ENCODE measurements at regions not wholly inside any gene's neighbourhood (a gene's known extent, or its start where the extent isn't known, plus 50 kb on each side); places are given as distances from the start of the nearest gene placed in this dataset.

- Histone ChIP-seq H3K4me1 (ENCODE audit: insufficient read depth, low read length) (no peaks in the 10 kb centered on the region), H3K9me3 (ENCODE audit: low read length) (no peaks in the 10 kb centered on the region), H3K9ac (ENCODE audit: insufficient read depth, low read depth, low read length) (no peak overlapping the region), H3K4me3 (replicated peaks in 1 of 3; ENCODE audit: insufficient read depth in 1 of 3, low read depth in 2 of 3, low read length in 3 of 3) (no peak overlapping the region), H2AFZ (ENCODE audit: low read length) (no peak overlapping the region), H3K4me2 (ENCODE audit: low read depth, low read length) (no peak overlapping the region), H3K79me2 (ENCODE audit: insufficient read depth, low read length) (no peaks in the 10 kb centered on the region), H3K27ac (ENCODE audit: extremely low read length, insufficient read depth, low read length) (no peak overlapping the region), H3K27me3 (ENCODE audit: control insufficient read depth in 1 of 2, insufficient read depth in 2 of 2, low read length in 2 of 2) (no peaks in the 10 kb centered on the region), H4K20me1 (ENCODE audit: insufficient read depth, low read length) (no peaks in the 10 kb centered on the region), H3K36me3 (replicated peaks in 1 of 2; ENCODE audit: control insufficient read depth in 1 of 2, insufficient read depth in 2 of 2, low read length in 2 of 2) (no peaks in the 10 kb centered on the region)
- WGBS (ENCODE audit: low lambda C conversion rate) = 0% methylated on average over 2 of the region's 2 CpGs
- in situ Hi-C loops (cut with HindIII; ENCODE audit: extremely low pct_ligation_motif_present, low pct_unique_long_range_greater_than_20kb) = no loop called here
- no peak for DNase-seq (ENCODE audit: low spot score)
- ATAC-seq = no peak
- ChIA-PET CTCF (ENCODE audit: low intra/inter-chr PET ratio, low total read pairs) (no interaction called here), POLR2A (no interaction called here)
- intact Hi-C loops (cut with micrococcal nuclease; ENCODE audit: unreplicated experiment) = no loop called here
- no peak for FAIRE-seq
- BruUV-seq (replicated peaks) = no TSS peak
- TF ChIP-seq ARHGAP35 (CRISPR knock-in tag; IDR thresholded peaks at IDR 0.05; ENCODE audit: borderline replicate concordance) (no peak), ATF5 (CRISPR knock-in tag; IDR thresholded peaks at IDR 0.05; ENCODE audit: low read depth) (no peak), ZNF274 (CRISPR knock-in tag; IDR thresholded peaks at IDR 0.05) (no peak), RFX5 (IDR thresholded peaks at IDR 0.05; ENCODE audit: low read depth, low read length) (no peak), SRSF9 (IDR thresholded peaks at IDR 0.05; ENCODE audit: borderline replicate concordance, insufficient read depth, low read depth, low read length, poor library complexity, severe bottlenecking) (no peak), ZNF710 (CRISPR knock-in tag; IDR thresholded peaks at IDR 0.05; ENCODE audit: borderline replicate concordance) (no peak)
Measured at GRCh38 chr4:23355258-23355657, 534.6 kb downstream of the PPARGC1A start.

- FAIRE-seq (no peak), DNase-seq (ENCODE audit: low spot score) (no peak), ATAC-seq (no peak)
- Histone ChIP-seq H3K9me3 (ENCODE audit: low read length) (no peaks in the 10 kb centered on the region), H4K20me1 (ENCODE audit: insufficient read depth, low read length) (no peaks in the 10 kb centered on the region), H2AFZ (ENCODE audit: low read length) (no peak overlapping the region), H3K4me2 (ENCODE audit: low read depth, low read length) (no peak overlapping the region), H3K36me3 (replicated peaks in 1 of 2; ENCODE audit: control insufficient read depth in 1 of 2, insufficient read depth in 2 of 2, low read length in 2 of 2) (no peaks in the 10 kb centered on the region), H3K27ac (ENCODE audit: extremely low read length, insufficient read depth, low read length) (no peak overlapping the region), H3K9ac (ENCODE audit: insufficient read depth, low read depth, low read length) (no peak overlapping the region), H3K79me2 (ENCODE audit: insufficient read depth, low read length) (no peaks in the 10 kb centered on the region), H3K4me3 (replicated peaks in 1 of 3; ENCODE audit: insufficient read depth in 1 of 3, low read depth in 2 of 3, low read length in 3 of 3) (no peak overlapping the region), H3K27me3 (ENCODE audit: control insufficient read depth in 1 of 2, insufficient read depth in 2 of 2, low read length in 2 of 2) (no peaks in the 10 kb centered on the region), H3K4me1 (ENCODE audit: insufficient read depth, low read length) (no peaks in the 10 kb centered on the region)
- ChIA-PET CTCF (ENCODE audit: low intra/inter-chr PET ratio, low total read pairs) (no interaction called here), POLR2A (no interaction called here)
- in situ Hi-C loops (cut with HindIII; ENCODE audit: extremely low pct_ligation_motif_present, low pct_unique_long_range_greater_than_20kb) (no loop called here), intact Hi-C loops (cut with micrococcal nuclease; ENCODE audit: unreplicated experiment) (no loop called here)
- BruUV-seq (replicated peaks) = no TSS peak
- no peak for TF ChIP-seq ZNF12 (CRISPR knock-in tag; IDR thresholded peaks at IDR 0.05)
- TF ChIP-seq ZMYM4 (CRISPR knock-in tag; IDR thresholded peaks at IDR 0.05) = no peak
- no peak for TF ChIP-seq MNT (IDR thresholded peaks at IDR 0.05)
- TF ChIP-seq PLSCR1 (CRISPR knock-in tag; IDR thresholded peaks at IDR 0.05; ENCODE audit: borderline replicate concordance) = no peak
- TF ChIP-seq MAFG (CRISPR knock-in tag; IDR thresholded peaks at IDR 0.05) = no peak
- TF ChIP-seq REL (CRISPR knock-in tag; conservative IDR thresholded peaks at IDR 0.05) = no peak
- TF ChIP-seq PCBP1 (IDR thresholded peaks at IDR 0.05; ENCODE audit: borderline replicate concordance, low read depth, low read length) = no peak
- WGBS (ENCODE audit: low lambda C conversion rate) = 0% methylated on average over 1 of the region's 1 CpG
Measured at GRCh38 chr4:23353200-23353599, 536.6 kb downstream of the PPARGC1A start.

All from HepG2 (cell line).